HFF-Myc (cell line): ENCODE measurements at regions not wholly inside any gene's neighbourhood (a gene's known extent, or its start where the extent isn't known, plus 50 kb on each side); places are given as distances from the start of the nearest gene placed in this dataset.

Source experiments
- DNase-seq: peaks from one replicate; pipeline ENCODE4 v3.0.0-alpha.2; 2011; ENCODE audit warnings: low read depth; ENCODE audit errors: extremely low read depth
- H3K4me3 ChIP-seq: replicated peaks from 2 replicates; pipeline ENCODE4 v1.5.1; 2011; ENCODE audit warnings: low read depth, mild to moderate bottlenecking, control low read depth, low read length
- CTCF ChIP-seq: IDR thresholded peaks from 2 replicates; pipeline ENCODE4 v1.5.1; 2012; ENCODE audit warnings: mild to moderate bottlenecking, low read depth, low read length, control low read depth; ENCODE audit errors: missing control alignments

GRCh38 chrX:51406688-51407519, 74.3 kb downstream of the NUDT10 start:
- H3K4me3 ChIP-seq = no peak overlapping the region
- no peak for TF ChIP-seq CTCF
- no peak for DNase-seq

- no peak for TF ChIP-seq CTCF
- DNase-seq = no peak
- no peak overlapping the region for H3K4me3 ChIP-seq
Observed at GRCh38 chrX:51404445-51404844, 71.8 kb downstream of the NUDT10 start.

- no peak for TF ChIP-seq CTCF
- H3K4me3 ChIP-seq = 0 out of 2 replicates have a peak overlapping the region, but pooled peaks have one; percentile 15
- DNase-seq = no peak
Observed at GRCh38 chrX:51395810-51396728, 63.4 kb downstream of the NUDT10 start.

GRCh38 chrX:51395480-51395809, 62.8 kb downstream of the NUDT10 start:
- no peak for DNase-seq
- H3K4me3 ChIP-seq = no peak overlapping the region
- TF ChIP-seq CTCF = no peak
